Loucy (cell line): ENCODE measurements at regions not wholly inside any gene's neighbourhood (a gene's known extent, or its start where the extent isn't known, plus 50 kb on each side); places are given as distances from the start of the nearest gene placed in this dataset.

Experiments used
- H2AFZ ChIP-seq: fragments of 200-600 bp; sonication (generic); 2 replicates; pipeline ENCODE4 v1.6.0; 2016; ENCODE audit warnings: antibody characterized with exemption, mild to moderate bottlenecking, low read length, moderate library complexity
- H3F3A ChIP-seq: fragments of 200-600 bp; 2 replicates; pipeline ENCODE4 v1.6.0; 2016; ENCODE audit warnings: antibody characterized with exemption, low read depth, mild to moderate bottlenecking
- H3K27me3 ChIP-seq: fragments of 200-600 bp; sonication (generic); 2 replicates; pipeline ENCODE4 v1.6.1; 2014; ENCODE audit warnings: low read length, mild to moderate bottlenecking; ENCODE audit not compliant: insufficient read depth, poor library complexity, severe bottlenecking
- H3K36me3 ChIP-seq: fragments of 200-600 bp; sonication (generic); 2 replicates; pipeline ENCODE4 v1.6.1; 2016; ENCODE audit warnings: low read length; ENCODE audit not compliant: insufficient read depth
- H3K4me1 ChIP-seq: fragments of 200-600 bp; sonication (generic); 2 replicates; pipeline ENCODE4 v1.5.1; 2014; ENCODE audit warnings: low read length, mild to moderate bottlenecking; ENCODE audit not compliant: insufficient read depth, poor library complexity, severe bottlenecking
- H3K4me2 ChIP-seq: fragments of 200-600 bp; sonication (generic); 2 replicates; pipeline ENCODE4 v1.6.0; 2014; ENCODE audit warnings: antibody characterized with exemption, low read length, low read depth, mild to moderate bottlenecking; ENCODE audit not compliant: poor library complexity, severe bottlenecking
- H3K4me3 ChIP-seq: fragments of 200-600 bp; sonication (generic); 2 replicates; pipeline ENCODE4 v1.5.1; 2014; ENCODE audit warnings: low read length, mild to moderate bottlenecking, mixed read lengths; ENCODE audit not compliant: poor library complexity, severe bottlenecking
- H3K79me2 ChIP-seq: fragments of 200-600 bp; sonication (generic); 2 replicates; pipeline ENCODE4 v1.6.1; 2014; ENCODE audit warnings: low read length; ENCODE audit not compliant: insufficient read depth
- H3K9ac ChIP-seq: fragments of 200-600 bp; sonication (generic); 2 replicates; pipeline ENCODE4 v1.6.0; 2014; ENCODE audit warnings: mild to moderate bottlenecking, low read depth, low read length, moderate library complexity; ENCODE audit not compliant: poor library complexity, severe bottlenecking
- H3K9me2 ChIP-seq: fragments of 200-600 bp; sonication (generic); replicated peaks from 2 replicates; pipeline ENCODE4 v1.6.1; 2016; ENCODE audit warnings: low read depth, low read length, mixed read lengths
- H3K9me3 ChIP-seq: fragments of 200-600 bp; sonication (generic); 2 replicates; pipeline ENCODE4 v1.6.1; 2014; ENCODE audit warnings: mild to moderate bottlenecking, antibody characterized with exemption, low read length, low read depth; ENCODE audit not compliant: insufficient read depth
- H4K20me1 ChIP-seq: fragments of 200-600 bp; sonication (generic); 2 replicates; pipeline ENCODE4 v1.6.0; 2014; ENCODE audit warnings: antibody characterized with exemption, low read length, mild to moderate bottlenecking; ENCODE audit not compliant: insufficient read depth, poor library complexity, severe bottlenecking
- EZH2phosphoT487 ChIP-seq: fragments of 200-600 bp; IDR thresholded peaks from 2 replicates; pipeline ENCODE4 v1.6.1; 2018; ENCODE audit warnings: antibody characterized with exemption, mild to moderate bottlenecking, moderate library complexity, borderline replicate concordance
- TF ChIP-seq, protein P1 (sequence below): fragments of 200-600 bp; sonication (generic); conservative IDR thresholded peaks from 2 replicates; pipeline ENCODE4 v1.5.1; 2014; ENCODE audit warnings: mild to moderate bottlenecking, antibody characterized with exemption, low read length

DNA sequence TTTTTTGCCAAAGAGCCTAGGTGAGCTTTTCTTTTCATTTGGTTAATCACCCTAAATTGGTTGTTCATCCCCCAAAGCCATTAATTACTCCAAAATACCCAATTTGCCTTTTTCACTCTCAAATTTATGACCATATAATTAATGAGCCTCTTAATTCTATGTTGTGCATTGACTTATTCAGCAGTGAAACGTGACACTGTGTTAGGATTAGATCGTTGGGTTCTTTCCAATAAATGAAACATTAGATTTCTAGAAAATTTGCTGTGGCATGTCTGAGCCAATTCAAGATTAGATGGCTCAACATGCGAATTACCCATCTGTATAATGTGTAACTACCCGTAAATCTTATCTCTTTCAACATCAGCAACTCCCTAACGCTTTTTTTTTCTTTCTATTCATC lies 273.4 kb downstream of the BMP4 start:
- H3F3A ChIP-seq = no peaks in the 10 kb centered on the region

DNA sequence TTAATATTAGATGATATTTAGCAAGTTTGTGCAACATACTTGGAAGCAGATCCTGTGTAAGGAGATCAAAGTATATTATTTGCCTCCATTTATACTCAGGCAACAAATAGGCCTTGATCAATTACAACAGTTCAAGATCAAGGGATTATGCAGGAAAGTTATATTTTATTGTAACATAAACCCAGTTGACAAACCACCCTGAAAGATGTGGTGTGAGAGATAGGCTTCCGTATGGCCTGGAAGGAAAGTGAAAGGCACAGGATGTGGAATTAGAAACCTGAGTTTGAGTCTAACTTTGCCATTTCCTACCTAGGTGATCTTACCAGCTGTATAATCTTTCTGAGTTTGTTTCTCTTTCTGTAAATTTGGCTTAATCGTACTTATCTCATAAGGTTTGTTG lies 284.1 kb downstream of the BMP4 start:
- TF ChIP-seq, protein P1, sequence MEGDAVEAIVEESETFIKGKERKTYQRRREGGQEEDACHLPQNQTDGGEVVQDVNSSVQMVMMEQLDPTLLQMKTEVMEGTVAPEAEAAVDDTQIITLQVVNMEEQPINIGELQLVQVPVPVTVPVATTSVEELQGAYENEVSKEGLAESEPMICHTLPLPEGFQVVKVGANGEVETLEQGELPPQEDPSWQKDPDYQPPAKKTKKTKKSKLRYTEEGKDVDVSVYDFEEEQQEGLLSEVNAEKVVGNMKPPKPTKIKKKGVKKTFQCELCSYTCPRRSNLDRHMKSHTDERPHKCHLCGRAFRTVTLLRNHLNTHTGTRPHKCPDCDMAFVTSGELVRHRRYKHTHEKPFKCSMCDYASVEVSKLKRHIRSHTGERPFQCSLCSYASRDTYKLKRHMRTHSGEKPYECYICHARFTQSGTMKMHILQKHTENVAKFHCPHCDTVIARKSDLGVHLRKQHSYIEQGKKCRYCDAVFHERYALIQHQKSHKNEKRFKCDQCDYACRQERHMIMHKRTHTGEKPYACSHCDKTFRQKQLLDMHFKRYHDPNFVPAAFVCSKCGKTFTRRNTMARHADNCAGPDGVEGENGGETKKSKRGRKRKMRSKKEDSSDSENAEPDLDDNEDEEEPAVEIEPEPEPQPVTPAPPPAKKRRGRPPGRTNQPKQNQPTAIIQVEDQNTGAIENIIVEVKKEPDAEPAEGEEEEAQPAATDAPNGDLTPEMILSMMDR = no peak
- TF ChIP-seq EZH2phosphoT487 = no peak
- Histone ChIP-seq H3K27me3 (no peaks in the 10 kb centered on the region), H3K9ac (no peak overlapping the region), H3K4me2 (no peak overlapping the region), H4K20me1 (no peaks in the 10 kb centered on the region), H3K9me2 (no peaks in the 10 kb centered on the region), H3F3A (no peaks in the 10 kb centered on the region), H3K36me3 (no peaks in the 10 kb centered on the region), H3K4me3 (no peak overlapping the region), H3K4me1 (no peaks in the 10 kb centered on the region), H3K79me2 (no peaks in the 10 kb centered on the region), H3K9me3 (no peaks in the 10 kb centered on the region), H2AFZ (no peak overlapping the region)

More for the DNA sequence above, 273.4 kb downstream of the BMP4 start:
- no peaks in the 10 kb centered on the region for H3K79me2 ChIP-seq
- no peak for TF ChIP-seq EZH2phosphoT487
- TF ChIP-seq, protein P1 = no peak
- no peaks in the 10 kb centered on the region for H3K27me3 ChIP-seq
- no peaks in the 10 kb centered on the region for H4K20me1 ChIP-seq
- H3K36me3 ChIP-seq = no peaks in the 10 kb centered on the region
- no peaks in the 10 kb centered on the region for H3K4me1 ChIP-seq
- H3K4me3 ChIP-seq = no peak overlapping the region
- no peak overlapping the region for H2AFZ ChIP-seq
- H3K9ac ChIP-seq = no peak overlapping the region
- no peaks in the 10 kb centered on the region for H3K9me2 ChIP-seq
- H3K4me2 ChIP-seq = no peak overlapping the region
- H3K9me3 ChIP-seq = no peaks in the 10 kb centered on the region

DNA sequence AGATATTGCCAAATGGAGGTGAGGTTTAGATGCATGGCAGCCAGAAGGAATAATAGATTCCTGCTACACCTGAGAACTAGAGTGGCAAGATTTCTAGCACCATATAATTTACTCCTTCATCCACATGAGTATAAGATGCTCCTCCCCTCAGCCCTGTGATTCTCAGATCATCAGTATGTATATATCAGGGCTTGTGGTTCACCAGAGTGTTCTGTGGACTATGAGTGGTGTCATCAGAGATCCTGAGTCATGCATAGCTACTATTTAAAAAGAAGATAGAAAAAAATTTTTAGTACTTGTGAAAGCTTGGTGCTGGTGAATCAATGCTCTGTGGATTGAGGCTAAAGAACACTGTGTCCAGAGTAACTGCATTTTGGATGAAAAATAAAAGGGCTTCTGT lies 285.9 kb downstream of the BMP4 start:
- H4K20me1 ChIP-seq = no peaks in the 10 kb centered on the region
- no peaks in the 10 kb centered on the region for H3F3A ChIP-seq
- no peaks in the 10 kb centered on the region for H3K36me3 ChIP-seq
- TF ChIP-seq EZH2phosphoT487 = no peak
- TF ChIP-seq, protein P1 = no peak
- H3K9me2 ChIP-seq = no peaks in the 10 kb centered on the region
- H3K9ac ChIP-seq = no peak overlapping the region
- H2AFZ ChIP-seq = no peak overlapping the region
- no peaks in the 10 kb centered on the region for H3K27me3 ChIP-seq
- H3K4me2 ChIP-seq = no peak overlapping the region
- H3K4me1 ChIP-seq = no peaks in the 10 kb centered on the region
- H3K79me2 ChIP-seq = no peaks in the 10 kb centered on the region
- H3K4me3 ChIP-seq = no peak overlapping the region
- no peaks in the 10 kb centered on the region for H3K9me3 ChIP-seq
